ENCODE measurements at regions not wholly inside any gene's neighbourhood (a gene's known extent, or its start where the extent isn't known, plus 50 kb on each side); places are given as distances from the start of the nearest gene placed in this dataset.

GRCh38 chr1:81437649-81438048, 363.1 kb upstream of the ADGRL2 start:
- DNase-seq (ENCODE audit: low read depth in 2 of 2): no peak

GRCh38 chr1:81437213-81437612, 363.5 kb upstream of the ADGRL2 start:
- no peak for DNase-seq (ENCODE audit: low read depth in 2 of 2)

DNA sequence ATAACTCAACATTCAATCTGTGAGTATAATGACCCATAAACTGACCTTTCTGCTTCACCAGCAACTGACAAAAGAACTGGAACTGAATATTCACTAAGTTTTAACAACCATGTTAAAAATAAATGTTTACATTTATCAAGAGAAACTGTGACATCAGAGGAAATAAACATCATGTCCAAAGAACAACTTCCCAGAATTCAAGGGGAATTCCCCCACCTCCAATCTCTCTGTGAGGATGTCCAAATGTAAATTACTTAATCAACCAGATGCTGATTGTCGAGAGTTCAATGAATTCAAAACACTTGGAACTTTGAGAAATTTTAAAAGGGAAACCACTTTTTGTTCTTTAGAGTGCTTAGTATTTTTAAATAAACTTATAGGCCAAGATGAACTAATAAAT, 365.6 kb upstream of the ADGRL2 start:
- no peak for DNase-seq (ENCODE audit: low read depth in 2 of 2)

GRCh38 chr1:81433676-81434075, 367.1 kb upstream of the ADGRL2 start:
- no peak for DNase-seq (ENCODE audit: low read depth in 2 of 2)

DNA sequence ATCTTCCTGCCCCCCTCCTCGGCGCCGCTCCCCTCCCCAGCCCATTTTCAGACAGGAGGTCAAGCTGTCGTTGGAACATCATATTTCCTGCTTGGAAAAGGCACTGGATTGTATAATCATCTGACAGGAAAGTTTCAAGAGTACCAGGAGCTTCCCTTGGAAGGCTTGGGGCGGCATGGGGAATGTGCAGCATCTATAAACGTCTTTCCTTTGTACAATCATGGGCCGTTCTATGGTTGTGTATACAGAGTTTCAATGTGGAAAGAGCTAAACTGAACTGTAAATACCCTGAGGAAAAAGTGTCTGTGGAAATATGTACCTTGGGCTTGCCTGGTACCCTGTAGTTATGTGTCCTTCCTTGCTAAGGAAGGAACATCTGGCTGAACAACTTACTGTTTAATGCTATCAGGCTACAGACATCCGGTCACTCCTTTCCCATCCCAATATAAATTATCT, 368.1 kb upstream of the ADGRL2 start:
- DNase-seq (ENCODE audit: low read depth in 2 of 2): no peak

GRCh38 chr1:81432059-81432458, 368.7 kb upstream of the ADGRL2 start:
- no peak for DNase-seq (ENCODE audit: low read depth in 2 of 2)

GRCh38 chr1:81431624-81432000, 369.1 kb upstream of the ADGRL2 start:
- no peak for DNase-seq (ENCODE audit: low read depth in 2 of 2)

GRCh38 chr1:81430955-81431623, 369.6 kb upstream of the ADGRL2 start:
- DNase-seq (ENCODE audit: low read depth in 2 of 2): no peak

DNA sequence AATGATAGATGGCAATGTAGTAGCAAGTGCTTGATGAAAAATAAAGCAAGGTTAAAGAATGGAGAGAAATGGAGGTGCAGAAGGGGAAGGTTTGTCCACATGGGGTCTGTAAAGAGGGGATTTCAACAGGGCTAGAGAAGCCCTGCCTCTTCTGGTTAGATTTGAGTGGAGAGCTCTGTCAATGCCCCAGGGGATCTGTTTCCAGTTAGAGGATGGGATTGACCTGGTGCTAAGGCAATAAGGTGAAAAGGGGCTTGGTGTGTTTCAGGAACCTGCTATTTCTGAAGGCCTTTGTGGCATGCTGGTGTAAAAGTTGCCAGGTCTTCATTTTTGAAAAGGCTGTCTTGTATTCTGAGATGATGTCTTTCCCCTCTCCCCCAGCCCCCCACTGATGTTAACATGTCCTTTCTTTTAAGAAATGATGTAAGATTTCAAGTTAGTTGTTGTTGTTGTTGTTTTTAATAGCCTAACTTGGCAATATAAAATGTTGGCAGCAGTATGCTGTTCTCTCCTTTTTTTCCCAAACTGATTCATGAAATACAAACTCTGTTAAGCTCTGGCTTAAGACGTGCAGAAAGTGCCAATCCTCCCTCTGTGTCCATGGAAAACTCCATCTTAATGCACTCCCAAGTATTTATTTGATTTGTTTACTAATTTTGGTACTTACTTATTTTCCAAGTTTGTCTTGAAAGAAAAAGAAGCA, 370.3 kb upstream of the ADGRL2 start:
- DNase-seq (ENCODE audit: low read depth in 2 of 2): no peak

DNA sequence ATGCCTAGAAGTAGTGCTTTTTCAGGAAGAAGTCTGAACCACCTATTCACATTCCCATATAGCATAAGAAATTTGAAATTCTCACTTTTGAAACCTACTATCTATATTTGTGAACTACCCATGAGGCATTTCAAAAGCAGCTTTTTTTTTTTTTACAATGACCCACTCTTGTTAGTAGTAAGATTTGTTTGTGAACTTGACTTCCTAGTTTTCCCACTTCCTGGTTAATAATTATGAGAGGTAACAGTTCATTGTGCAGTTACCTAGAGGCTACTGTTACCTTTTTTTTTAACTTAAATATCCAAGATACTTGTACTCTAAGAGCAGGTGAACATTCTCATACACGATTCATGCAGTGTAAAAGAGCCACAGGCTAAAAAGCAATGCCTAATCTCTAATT, 371.7 kb upstream of the ADGRL2 start:
- no peak for DNase-seq (ENCODE audit: low read depth in 2 of 2)

DNA sequence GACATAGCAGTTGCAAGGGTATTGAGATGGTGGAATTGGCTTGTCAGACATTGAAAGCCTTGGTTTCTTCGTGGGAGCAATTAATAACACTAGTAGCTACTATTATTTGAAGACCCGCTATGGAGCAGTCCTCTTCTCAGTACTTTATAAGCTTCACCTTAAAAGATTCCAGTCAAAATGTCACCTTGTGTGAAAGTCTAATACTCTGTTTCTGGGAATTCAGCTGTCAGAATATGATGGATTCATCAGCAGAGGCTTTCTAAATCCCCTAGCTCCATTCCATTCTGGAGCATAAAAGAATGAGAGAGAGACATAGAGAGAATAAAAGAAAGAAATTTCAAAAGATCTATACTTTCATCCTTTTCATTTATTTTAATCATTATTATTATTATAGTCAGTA, 375.9 kb upstream of the ADGRL2 start:
- DNase-seq (ENCODE audit: low read depth in 2 of 2): no peak

GRCh38 chr1:81424061-81424460, 376.7 kb upstream of the ADGRL2 start:
- no peak for DNase-seq (ENCODE audit: low read depth in 2 of 2)

- DNase-seq (ENCODE audit: low read depth in 2 of 2): no peak
Observed at GRCh38 chr1:81420760-81421159, 380.0 kb upstream of the ADGRL2 start.

DNA sequence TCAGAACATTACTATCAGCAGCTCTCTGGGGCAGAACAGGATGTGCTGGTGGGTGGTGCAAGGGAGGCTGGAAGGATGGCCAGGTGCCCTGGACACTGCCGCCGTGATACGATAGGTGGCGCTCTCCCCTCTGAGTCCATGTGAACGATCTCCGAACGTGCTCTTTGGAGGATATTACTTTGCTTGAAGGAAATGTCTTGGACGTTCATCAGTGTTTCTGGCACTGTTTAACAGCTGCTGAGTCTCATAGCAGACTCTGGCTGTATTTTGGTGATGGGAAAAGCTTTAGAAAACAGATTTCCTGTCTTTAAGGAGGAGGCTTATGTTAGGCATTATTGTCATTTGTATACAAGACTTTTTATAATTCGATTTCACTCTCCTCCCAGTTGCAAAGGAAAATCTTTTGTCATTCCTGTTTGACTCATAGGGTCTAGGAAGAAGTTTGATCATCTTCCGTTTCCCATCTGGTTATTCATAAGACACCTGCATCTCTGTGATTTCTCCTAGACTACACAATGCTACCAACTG, 386.2 kb upstream of the ADGRL2 start:
- no peak for DNase-seq (ENCODE audit: low read depth in 2 of 2)

DNA sequence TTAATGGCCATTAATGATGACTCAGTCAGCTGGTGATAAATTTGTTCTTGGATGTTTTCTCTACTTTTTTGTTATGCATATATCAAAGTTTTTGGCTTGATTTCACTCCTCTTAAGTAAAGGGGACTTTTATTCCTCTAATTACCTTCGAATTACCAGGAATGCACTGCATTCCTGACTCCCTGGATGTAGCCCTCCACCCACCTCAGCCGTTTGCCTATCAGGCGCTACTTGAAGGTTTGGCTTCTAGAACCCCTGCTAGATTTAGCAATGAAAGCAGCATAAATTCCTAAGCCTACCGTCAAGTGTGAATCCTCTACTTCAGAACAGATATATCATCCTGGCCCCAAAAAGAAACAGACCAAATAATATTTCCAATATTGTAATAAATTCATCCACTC, 387.8 kb upstream of the ADGRL2 start:
- DNase-seq (ENCODE audit: low read depth in 2 of 2): no peak

GRCh38 chr1:81410941-81411340, 389.8 kb upstream of the ADGRL2 start:
- no peak for DNase-seq (ENCODE audit: low read depth in 2 of 2)

GRCh38 chr1:81410351-81410750, 390.4 kb upstream of the ADGRL2 start:
- DNase-seq (ENCODE audit: low read depth in 2 of 2): no peak

GRCh38 chr1:81409780-81410274, 390.9 kb upstream of the ADGRL2 start:
- no peak for DNase-seq (ENCODE audit: low read depth in 2 of 2)

DNA sequence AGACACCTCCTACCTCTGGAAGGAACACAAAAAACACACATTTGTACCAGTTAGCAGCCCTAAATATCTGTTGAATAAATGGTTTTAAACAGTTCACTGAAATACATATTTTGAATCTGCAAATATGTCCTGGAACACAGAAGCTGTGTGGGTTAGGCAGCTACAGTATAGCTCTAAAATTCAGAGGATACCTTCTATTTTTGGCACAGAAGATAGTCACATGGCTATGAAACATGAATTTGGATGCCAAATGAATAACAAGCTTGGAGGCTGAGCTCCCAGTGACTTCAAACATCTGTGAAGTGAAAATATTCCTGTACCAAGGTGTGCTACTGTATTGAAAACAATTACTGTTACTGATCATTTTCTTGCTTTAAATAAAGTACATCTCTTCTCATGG, 391.5 kb upstream of the ADGRL2 start:
- DNase-seq (ENCODE audit: low read depth in 2 of 2): no peak

- no peak for DNase-seq (ENCODE audit: low read depth in 2 of 2)
Observed at GRCh38 chr1:81408419-81408818, 392.3 kb upstream of the ADGRL2 start.

- DNase-seq (ENCODE audit: low read depth in 2 of 2): no peak
Observed at GRCh38 chr1:81407000-81407821, 393.5 kb upstream of the ADGRL2 start.

GRCh38 chr1:81406292-81406999, 394.3 kb upstream of the ADGRL2 start:
- DNase-seq (ENCODE audit: low read depth in 2 of 2): no peak
